ENCODE measurements at regions not wholly inside any gene's neighbourhood (a gene's known extent, or its start where the extent isn't known, plus 50 kb on each side); places are given as distances from the start of the nearest gene placed in this dataset.
"Not testable (repeated sequence)": the region's sequence is repeated elsewhere in the genome, so short reads cannot be mapped to it uniquely, and the experiment has no call there.

DNA sequence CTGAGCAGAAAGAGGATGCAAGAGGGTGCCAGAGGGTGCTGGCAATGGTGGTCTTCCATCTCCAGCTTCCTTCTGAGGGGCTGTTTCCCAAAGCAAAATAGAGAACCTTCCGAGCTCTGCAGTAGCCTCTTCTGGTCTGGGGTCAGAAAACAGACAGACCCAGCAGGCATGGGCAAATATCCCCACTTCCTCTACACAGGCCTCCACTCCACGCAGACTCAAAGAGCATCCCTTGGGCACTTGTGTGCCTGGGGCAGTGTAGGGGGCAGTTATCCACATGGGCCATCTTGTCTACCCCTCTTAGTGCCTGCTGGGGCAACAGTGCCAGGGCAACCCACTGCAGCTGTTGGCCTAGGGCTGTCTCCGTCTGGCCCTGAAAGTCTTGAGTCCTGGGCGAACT lies 231.9 kb downstream of the TTC8 start:
- no peak for DNase-seq (ENCODE audit: low read depth in 4 of 4, low spot score in 3 of 4)

DNA sequence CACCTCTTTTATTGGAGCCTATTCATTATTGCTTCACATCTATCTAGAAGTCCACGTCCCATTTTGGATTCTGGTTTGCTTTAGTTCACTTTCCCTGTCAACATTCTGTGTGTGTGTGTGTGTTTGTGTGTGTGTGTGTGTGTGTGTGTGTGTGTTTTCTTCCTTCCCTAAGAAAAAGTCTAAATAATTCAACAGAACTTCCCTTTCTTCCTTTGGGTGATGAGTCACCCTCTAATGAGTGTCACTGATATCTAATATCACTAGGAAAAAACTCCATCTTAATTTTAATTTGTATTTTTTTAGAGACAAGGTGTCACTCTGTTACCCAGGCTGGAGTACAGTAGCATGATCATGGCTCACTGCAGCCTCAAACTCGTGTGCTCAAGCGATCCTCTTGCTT lies 234.2 kb downstream of the TTC8 start:
- DNase-seq (ENCODE audit: low read depth in 4 of 4, low spot score in 3 of 4), result no peak

DNA sequence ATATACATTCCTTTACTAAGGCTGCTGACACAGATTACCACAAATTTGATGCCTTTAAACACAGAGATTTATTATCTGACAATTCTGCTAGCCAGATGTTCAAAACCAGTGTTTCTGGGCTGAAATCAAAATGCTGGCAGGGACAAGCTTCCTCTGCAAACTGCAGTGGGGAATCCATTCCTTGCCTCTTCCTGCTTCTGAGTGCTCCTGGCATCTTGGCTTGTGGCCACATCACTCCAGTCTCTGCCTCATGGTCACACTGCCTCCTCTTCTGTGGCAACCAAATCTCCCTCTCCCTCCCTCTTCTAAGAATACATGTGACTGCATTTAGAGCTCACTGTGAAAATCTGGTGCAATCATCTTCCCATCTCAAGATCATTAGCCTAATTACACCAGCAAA lies 235.7 kb downstream of the TTC8 start:
- DNase-seq (ENCODE audit: low read depth in 4 of 4, low spot score in 3 of 4), result no peak

DNA sequence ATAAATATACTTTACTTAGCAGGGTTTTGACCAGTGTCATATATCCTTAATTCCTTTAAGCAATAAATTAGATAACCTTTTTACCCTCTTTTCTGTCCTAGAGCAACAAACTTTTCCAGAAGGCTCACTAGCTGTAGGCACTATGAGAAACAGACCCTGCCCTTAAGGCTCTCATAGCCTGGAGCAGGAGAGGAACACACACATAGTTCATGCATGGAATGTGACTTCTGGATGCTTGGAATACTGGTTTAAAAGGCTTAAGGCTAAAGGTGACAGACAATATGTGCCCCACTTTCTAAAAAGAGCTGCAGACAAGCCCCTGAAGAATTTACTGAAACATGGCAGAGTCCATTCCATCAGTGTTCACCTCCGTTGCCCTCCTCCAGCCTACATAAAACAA lies 237.2 kb downstream of the TTC8 start:
- no peak for DNase-seq (ENCODE audit: low read depth in 4 of 4, low spot score in 3 of 4)

DNA sequence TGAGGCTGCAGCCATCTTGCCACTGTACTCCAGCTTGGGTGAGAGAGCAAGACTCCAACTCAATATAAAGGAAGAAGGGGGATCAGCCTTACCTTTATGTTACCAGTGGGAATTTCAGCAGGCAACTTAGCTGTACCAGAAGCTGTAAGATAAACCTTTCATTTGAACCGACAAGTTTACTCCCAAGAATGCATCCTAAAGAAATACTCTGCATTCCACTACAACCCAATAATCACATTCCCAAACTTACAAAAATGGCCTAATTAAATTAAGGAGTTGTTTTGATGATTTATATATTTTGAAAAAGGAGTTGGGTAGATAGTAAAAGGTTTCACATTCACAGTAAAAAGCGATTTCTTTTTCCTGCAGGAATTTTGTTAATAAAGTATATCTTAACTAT lies 241.4 kb downstream of the TTC8 start:
- no peak for DNase-seq (ENCODE audit: low read depth in 4 of 4, low spot score in 3 of 4)

DNA sequence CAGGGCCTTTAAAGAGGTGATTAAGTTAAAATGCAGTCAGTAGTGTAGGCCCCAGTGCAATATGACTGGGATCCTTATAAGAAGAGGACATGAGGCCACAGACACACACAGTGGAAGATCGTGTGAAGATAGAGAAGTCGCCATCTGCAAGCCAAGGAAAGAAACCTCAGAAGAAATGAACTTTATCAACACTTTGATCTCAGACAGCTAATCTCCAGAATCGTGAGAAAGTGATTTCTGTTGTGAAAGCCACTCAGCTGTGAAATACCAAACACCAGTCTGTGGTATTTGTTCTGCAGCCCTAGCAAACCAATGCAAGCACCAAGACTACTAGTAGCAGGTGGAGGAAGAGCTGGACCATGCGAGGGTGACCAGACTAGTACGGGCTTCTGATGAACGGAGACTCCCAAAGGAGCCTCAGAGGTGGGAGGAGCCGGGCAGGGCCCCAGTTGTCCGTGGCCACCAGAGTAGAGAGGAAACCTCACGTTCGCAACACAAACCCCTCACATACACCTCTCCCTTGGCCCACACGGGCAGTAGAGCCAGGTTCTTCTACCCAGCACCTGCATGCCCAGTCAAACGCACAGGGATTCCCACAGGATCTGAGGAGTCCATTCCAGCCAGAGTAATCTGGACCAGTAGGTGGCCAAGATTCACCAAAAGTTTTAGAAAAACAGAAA lies 243.0 kb downstream of the TTC8 start:
- no peak for DNase-seq (ENCODE audit: low read depth in 4 of 4, low spot score in 3 of 4)

DNA sequence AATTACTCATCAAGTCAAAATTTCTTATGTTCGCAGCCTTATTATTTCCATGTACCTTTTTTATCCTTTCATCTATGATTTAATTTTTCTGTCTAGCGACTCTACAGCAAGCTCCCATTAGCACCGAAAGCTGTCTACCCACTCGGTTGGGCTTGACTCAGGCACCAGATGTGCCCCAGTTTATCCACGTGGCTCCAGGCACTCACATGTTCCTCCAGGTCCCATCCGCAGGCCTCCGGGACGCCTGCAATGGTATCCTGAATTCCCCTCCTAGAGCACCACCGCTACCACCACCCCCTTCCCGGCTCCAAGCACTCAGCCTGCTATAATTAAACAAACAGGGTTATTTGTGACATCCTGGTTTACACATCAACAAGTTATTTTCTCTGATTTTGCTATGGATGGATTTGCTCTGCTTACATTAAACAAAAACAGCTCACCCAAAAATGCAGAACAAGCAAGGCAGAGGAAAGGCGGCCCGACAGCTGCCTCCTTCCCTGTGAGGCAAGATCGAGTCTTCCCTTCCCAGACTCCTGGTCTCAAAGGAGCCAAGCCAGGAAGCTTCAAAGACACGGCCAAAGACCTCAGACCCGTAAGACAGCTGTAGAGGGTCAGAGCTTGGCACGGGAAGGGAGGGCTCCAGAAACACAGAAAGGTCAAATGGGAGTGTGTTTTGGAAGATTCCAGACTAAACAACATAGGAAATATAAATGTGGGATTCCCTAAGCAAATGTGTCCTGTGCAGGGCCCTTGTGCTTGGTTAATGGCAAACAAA lies 253.8 kb downstream of the TTC8 start:
- no peak for DNase-seq (ENCODE audit: low read depth in 4 of 4, low spot score in 3 of 4)

DNA sequence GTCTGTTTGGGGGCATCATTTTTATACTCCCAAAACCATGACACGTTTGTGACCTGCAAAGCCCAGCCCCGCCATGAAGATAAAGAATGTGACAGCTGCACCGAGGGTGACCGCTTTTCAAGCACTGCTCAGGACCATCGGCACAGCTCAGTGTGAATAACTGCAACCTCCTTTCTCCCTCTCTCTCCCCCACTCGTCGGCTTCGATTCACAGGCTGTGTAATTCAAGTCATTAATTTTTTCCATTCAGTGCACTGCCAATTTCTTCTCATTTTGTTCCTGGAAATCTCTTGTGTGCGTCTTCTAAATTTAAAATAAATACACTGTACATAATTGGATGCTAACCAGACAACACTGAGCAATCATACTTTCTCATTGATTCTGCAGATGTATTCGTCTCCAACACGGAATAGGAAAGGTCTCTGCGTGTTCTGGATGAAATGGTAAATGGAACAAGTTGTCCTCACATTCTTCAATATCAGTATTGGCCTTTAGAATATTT lies 260.8 kb downstream of the TTC8 start:
- DNase-seq (ENCODE audit: low read depth in 4 of 4, low spot score in 3 of 4), result no peak

DNA sequence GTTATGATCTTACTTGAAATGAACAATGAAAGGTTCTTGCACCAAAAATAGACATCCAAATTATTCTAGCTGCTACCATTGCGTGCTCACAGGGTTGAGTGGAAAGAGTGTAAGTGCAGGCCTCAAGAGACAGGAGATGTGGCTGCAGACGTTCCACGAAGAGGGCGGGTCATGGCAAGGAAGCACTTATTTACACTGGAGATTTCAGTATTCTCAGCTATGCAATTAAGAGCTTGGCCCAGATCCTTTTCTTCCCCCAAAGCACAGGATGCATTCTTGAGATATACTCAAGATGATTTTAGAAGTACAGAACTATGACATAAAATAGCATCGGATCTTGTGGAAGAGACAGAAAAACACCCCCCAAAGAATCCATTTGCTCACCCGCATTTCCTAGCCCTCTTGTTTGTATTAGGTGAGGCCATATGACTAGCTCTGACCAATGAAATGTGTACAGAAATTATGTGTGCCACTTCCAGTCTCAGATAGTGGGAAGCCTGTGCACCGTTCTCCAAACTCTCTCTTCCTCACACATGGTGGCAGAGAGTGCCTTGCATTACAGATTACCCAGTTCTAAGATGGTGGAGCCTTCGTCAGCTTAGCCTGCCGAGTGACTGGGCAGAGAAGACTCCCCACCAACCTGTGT lies 261.4 kb downstream of the TTC8 start:
- DNase-seq (ENCODE audit: low read depth in 4 of 4, low spot score in 3 of 4), result no peak

DNA sequence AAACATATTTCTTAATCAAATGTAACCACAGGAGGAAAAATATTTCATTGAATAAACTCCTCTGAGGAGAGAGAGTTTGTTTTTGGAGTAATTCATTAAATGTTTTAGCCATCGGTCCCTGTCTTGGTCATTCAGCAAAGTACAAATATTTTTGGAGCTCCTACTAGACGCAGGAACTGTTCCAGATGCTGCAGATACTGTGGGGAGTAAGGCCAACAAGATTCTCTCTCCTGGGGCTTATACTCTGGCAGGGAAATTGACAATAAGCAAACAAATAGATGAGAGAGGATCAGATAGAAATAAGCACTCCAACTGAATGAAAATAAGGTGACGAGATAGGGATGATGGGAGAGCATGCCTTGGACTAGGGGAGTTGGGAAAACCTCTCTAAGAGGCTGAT lies 264.1 kb downstream of the TTC8 start:
- DNase-seq (ENCODE audit: low read depth in 4 of 4, low spot score in 3 of 4), result no peak

DNA sequence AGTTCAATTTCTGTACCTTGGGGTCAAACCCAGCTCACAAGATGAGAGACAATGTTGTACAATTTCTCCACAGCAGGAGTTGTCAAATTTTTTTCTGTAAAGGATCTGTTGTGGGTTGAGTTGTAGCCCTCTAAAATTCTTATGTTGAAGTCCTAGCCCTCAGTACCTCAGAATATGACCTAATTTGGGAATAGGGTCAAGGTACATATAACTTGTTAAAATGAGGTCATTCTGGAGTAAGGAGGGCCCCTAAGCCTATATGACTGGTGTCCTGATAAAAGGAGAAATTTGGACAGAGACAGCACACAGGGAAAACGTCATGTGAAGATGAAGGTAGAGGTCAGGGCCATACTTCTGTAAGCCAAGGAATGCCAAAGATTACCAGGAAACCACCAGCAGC lies 264.9 kb downstream of the TTC8 start:
- DNase-seq (ENCODE audit: low read depth in 4 of 4, low spot score in 3 of 4), result no peak

DNA sequence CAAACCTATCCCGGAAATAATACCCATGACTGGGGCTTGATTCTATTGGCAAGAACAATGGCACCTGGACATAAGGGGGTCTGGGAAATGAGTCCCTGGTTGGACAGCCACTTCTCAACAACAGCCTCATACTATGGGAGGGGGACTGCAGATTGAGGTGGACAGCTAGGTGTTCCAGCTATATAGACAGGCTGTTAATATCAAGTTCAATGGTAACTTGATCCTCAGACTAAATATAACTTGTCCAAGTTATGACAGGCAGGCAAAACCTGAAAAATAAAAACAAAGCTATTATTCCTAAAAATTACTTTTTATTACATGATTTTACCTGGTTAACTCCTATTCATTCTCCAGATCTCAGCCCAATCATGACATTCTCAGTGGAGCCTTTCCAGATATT lies 267.3 kb downstream of the TTC8 start:
- DNase-seq (ENCODE audit: low read depth in 4 of 4, low spot score in 3 of 4), result no peak

DNA sequence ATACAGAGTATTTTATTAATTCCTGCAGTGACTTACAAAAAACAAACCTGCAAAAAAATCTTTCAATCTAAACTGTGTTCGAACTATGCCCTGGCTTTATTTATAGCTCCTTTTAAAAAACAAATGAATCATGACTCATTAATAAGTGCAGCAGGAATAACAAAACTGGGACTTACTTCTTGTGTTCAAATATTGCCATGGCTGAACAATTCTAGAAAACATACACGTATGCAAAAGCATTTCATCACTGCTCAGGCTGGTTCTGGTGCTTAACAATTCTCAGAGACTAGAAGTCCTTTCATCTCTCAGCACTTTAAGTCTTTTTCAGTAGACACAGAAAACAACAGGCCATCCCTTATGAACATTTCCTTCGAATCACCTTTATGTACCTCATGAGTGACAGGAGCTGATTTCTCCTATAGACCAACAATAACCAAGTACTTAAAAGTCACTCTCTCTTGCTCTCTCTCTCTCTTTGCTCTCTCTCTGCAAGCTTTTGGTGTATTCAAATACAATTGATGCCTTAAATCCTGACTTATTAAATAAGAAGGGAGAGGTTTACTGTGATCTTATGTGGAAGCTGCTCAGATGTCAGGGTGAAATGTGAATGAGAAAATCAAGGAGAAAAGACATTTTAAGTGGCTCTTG lies 268.8 kb downstream of the TTC8 start:
- no peak for DNase-seq (ENCODE audit: low read depth in 4 of 4, low spot score in 3 of 4)

DNA sequence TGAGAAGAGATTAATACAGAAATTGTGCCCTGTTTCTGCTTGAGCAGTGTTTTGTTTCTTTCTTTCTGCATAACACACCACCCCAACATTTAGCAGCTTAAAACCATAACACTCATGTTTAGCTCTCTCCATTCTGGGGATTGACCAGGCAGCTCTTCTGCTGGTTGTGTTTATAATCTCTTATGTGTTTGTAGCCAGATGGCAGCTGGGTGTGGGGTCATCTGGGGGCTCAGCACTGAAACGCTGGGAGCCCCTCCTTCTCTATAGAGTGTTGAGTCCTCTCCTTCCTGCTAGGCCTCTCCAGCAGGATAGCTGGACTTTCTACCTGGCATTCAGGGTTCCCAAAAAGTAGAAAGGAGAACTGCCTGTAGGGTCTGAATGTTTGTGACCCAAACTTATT lies 270.6 kb downstream of the TTC8 start:
- DNase-seq (ENCODE audit: low read depth in 4 of 4, low spot score in 3 of 4), result no peak

DNA sequence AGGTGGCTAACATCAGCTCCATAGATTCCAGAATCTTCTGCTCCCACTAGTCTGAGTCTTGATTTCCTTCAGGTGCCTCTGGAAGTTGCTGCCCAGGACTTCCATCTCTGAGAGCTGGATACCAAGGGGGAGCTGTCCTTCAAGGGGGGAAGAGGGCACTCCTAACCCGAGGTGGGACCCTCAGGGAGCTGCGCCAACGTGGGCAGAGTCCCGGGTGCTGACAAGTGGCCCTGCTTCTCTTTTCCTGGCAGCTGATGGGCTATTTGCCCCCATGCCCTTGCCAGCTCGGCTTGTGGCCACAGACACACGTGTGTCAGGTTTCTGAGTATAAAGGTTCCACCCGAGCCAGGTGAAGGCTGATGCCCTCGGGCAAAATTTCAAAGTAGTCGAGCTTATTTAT lies 272.5 kb downstream of the TTC8 start:
- no peak for DNase-seq (ENCODE audit: low read depth in 4 of 4, low spot score in 3 of 4)

DNA sequence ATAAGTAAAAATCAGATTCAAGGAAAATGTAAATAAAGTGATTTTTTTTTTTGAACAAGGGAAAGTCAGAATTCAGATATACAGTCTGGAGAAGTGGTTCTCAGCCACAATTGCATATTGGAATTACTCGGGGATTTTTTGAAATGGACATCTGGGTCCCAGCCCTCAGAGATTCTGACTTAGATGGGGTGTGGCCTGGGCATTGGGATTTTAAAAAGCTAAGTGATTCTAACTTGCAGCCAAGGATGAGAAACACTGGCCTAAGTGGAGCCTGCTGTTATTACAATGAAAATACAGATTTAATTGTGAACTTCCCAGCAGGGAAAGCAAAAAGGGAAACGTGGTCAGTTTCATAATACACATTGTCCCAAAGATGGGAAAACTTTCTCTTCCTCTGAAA lies 273.8 kb downstream of the TTC8 start:
- DNase-seq (ENCODE audit: low read depth in 4 of 4, low spot score in 3 of 4), result no peak

DNA sequence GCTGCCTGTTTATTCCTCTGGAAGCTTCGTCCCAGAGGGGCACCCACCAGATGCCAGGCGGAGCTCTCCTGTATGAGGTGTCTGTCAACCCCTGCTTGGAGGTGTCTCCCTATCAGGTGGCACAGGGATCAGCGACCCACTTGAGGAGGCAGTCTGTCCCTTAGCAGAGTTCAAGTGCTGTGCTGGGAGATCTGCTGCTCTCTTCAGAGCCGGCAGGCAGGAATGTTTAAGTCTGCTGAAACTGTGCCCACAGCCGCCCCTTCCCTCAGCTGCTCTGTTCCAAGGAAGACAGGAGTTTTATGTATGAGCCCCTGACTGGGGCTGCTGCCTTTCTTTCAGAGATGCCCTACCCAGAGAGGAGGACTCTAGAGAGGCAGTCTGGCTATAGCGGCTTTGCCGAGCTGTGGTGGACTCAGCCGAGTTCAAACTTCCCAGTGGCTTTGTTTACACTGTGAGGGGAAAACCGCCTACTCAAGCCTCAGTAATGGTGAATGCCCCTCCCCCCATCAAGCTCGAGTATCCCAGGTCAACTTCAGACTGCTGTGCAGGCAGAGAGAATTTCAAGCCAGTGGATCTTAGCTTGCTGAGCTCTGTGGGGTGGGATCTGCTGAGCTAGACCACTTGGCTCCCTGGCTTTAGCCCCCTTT lies 279.8 kb downstream of the TTC8 start:
- DNase-seq (ENCODE audit: low read depth in 4 of 4, low spot score in 3 of 4), result not testable (repeated sequence)

DNA sequence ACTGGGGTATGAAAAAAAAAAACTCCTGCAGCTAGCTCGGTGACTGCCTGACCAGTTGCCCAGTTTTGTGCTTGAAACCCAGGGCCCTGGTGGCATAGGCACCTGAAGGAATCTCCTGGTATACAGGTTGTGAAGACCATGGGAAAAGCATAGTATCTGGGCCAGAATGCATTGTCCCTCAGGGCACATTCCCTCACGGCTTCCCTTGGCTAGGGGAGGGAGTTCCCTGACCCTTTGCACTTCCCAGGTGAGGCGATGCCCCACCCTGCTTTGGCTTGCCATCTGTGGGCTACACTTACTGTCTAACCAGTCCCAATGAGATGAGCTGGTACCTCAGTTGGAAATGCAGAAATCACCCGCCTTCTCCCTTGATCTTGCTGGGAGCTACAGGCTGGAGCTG lies 280.4 kb downstream of the TTC8 start:
- not testable (repeated sequence) for DNase-seq (ENCODE audit: low read depth in 4 of 4, low spot score in 3 of 4)
